Panc1 (cell line): ENCODE measurements at regions not wholly inside any gene's neighbourhood (a gene's known extent, or its start where the extent isn't known, plus 50 kb on each side); places are given as distances from the start of the nearest gene placed in this dataset.

ENCODE experiments used
- ATAC-seq: fragments of 200-7000 bp; cut with Tn5 transposase; 2 replicates; pipeline ENCODE4 v1.9.1; 2020; ENCODE audit warnings: mild to moderate bottlenecking, moderate library complexity
- BruUV-seq: library from RNA; stranded (reverse); fragments of 400-500 nt; replicated peaks from 2 replicates; lab custom pipeline; 2021; lab: Mats Ljungman, UMichigan
- CTCF ChIA-PET: fragments of 300-600 bp; sonication (Branson Sonifier 250); formaldehyde crosslinking; loops from one replicate; lab custom pipeline; 2022; ENCODE audit warnings: antibody characterized with exemption; lab: Charles Lee
- POLR2A ChIA-PET: fragments of 300-600 bp; sonication (Branson Sonifier 250); formaldehyde crosslinking; loops from one replicate; lab custom pipeline; 2022; ENCODE audit warnings: antibody characterized with exemption; lab: Charles Lee
- DNase-seq: peaks from one replicate; pipeline ENCODE4 v3.0.0-alpha.2; 2010; ENCODE audit warnings: low read depth, low spot score
- H3K27ac ChIP-seq: 2 replicates; pipeline ENCODE4 v1.5.1; 2011; ENCODE audit warnings: mild to moderate bottlenecking, low read length, inconsistent platforms
- H3K27me3 ChIP-seq: fragments of 200-500 bp; sonication (Bioruptor generic); 2 replicates; pipeline ENCODE4 v1.6.0; 2014; ENCODE audit warnings: low read length, inconsistent platforms; ENCODE audit not compliant: control insufficient read depth, insufficient read depth
- H3K36me3 ChIP-seq: fragments of 200-500 bp; sonication (Bioruptor generic); 2 replicates; pipeline ENCODE4 v1.5.1; 2014; ENCODE audit warnings: inconsistent platforms, mild to moderate bottlenecking, low read length, moderate library complexity; ENCODE audit not compliant: control insufficient read depth, insufficient read depth
- H3K4me1 ChIP-seq: 2 replicates; pipeline ENCODE4 v1.5.1; 2011; ENCODE audit warnings: inconsistent platforms, mild to moderate bottlenecking, low read length, moderate library complexity; ENCODE audit not compliant: control insufficient read depth, insufficient read depth
- H3K4me3 ChIP-seq, 2 experiments: 2 replicates each; pipeline ENCODE4 v1.5.1; 2011 to 2012; ENCODE audit warnings: low read depth in 2 of 2, low read length in 2 of 2, mild to moderate bottlenecking in 2 of 2, inconsistent platforms in 1 of 2, moderate library complexity in 1 of 2
- H3K9me3 ChIP-seq: fragments of 200-500 bp; sonication (Bioruptor generic); 2 replicates; pipeline ENCODE4 v1.5.1; 2014; ENCODE audit warnings: low read depth, mild to moderate bottlenecking, inconsistent platforms, low read length, moderate library complexity; ENCODE audit not compliant: control insufficient read depth, insufficient read depth
- CTCF ChIP-seq: fragments of 450-650 bp; IDR thresholded peaks from 2 replicates; pipeline ENCODE4 v1.5.1; 2017; ENCODE audit warnings: mild to moderate bottlenecking
- POLR2AphosphoS5 ChIP-seq: IDR thresholded peaks from 2 replicates; pipeline ENCODE4 v1.6.1; 2012; ENCODE audit warnings: mild to moderate bottlenecking, low read depth, low read length, moderate library complexity
- REST ChIP-seq, 2 experiments: IDR thresholded peaks; 2 replicates each; pipeline ENCODE4 v1.6.1; 2011 to 2012; ENCODE audit warnings: low read depth in 2 of 2, control low read depth in 1 of 2, low read length in 1 of 2, mild to moderate bottlenecking in 1 of 2, moderate library complexity in 1 of 2; ENCODE audit not compliant: insufficient read depth in 1 of 2
- SIN3A ChIP-seq: IDR thresholded peaks from 2 replicates; pipeline ENCODE4 v1.6.1; 2012; ENCODE audit warnings: low read depth, mild to moderate bottlenecking, low read length, moderate library complexity, borderline replicate concordance; ENCODE audit not compliant: insufficient read depth
- TCF7L2 ChIP-seq: IDR thresholded peaks from 2 replicates; pipeline ENCODE4 v1.6.1; 2011; ENCODE audit warnings: mild to moderate bottlenecking, low read depth, low read length, inconsistent platforms
- in situ Hi-C: cut with HindIII; loops from 2 replicates; pipeline ENCODE4 v1.10.0; 2016; ENCODE audit warnings: low sequenced_read_pairs, low pct_unique_long_range_greater_than_20kb
- intact Hi-C: fragments of 100-400 bp; cut with micrococcal nuclease; formaldehyde crosslinking; loops from one replicate; pipeline ENCODE4 v1.10.0; 2022; ENCODE audit not compliant: unreplicated experiment

- H3K9me3 ChIP-seq = no peaks in the 10 kb centered on the region
- TF ChIP-seq POLR2AphosphoS5 (no peak), CTCF (no peak), REST (IDR thresholded peaks at IDR 0.05; ENCODE audit: insufficient read depth in 1 of 2, low read depth in 2 of 2, low read length in 1 of 2) (no peak), SIN3A (no peak), TCF7L2 (no peak)
- no peak for DNase-seq
- no TSS peak for BruUV-seq
- no peak for ATAC-seq
- CTCF ChIA-PET = interaction anchor here (0.7 kb wide), 1 partner anchor 141 kb away, joined by 4 read pairs; no protein-coding TSS in a partner anchor
- in situ Hi-C loops = no loop called here
- H3K27ac ChIP-seq = no peak overlapping the region
- H3K27me3 ChIP-seq = no peaks in the 10 kb centered on the region
- H3K4me3 ChIP-seq = no peak overlapping the region
- no peaks in the 10 kb centered on the region for H3K36me3 ChIP-seq
- intact Hi-C loops = no loop called here
- POLR2A ChIA-PET = interaction anchor here (0.7 kb wide), 1 partner anchor 57 kb away, joined by 4 read pairs; no protein-coding TSS in a partner anchor
- peaks cover 25% of the 10 kb centered on the region for H3K4me1 ChIP-seq
These were observed 121.6 kb upstream of the BEND6 start for GRCh38 chr6:56833127-56833791.

GRCh38 chr6:56832225-56832624 is 122.7 kb upstream of the BEND6 start:
- CTCF ChIA-PET = no interaction called here
- peaks cover 24% of the 10 kb centered on the region for H3K4me1 ChIP-seq
- in situ Hi-C loops (no loop called here), intact Hi-C loops (no loop called here)
- TF ChIP-seq SIN3A = no peak
- no peak for TF ChIP-seq POLR2AphosphoS5
- no peak for TF ChIP-seq TCF7L2
- TF ChIP-seq REST (IDR thresholded peaks at IDR 0.05; ENCODE audit: insufficient read depth in 1 of 2, low read depth in 2 of 2, low read length in 1 of 2) = no peak
- no peak for TF ChIP-seq CTCF
- H3K27me3 ChIP-seq = no peaks in the 10 kb centered on the region
- POLR2A ChIA-PET = no interaction called here
- no peaks in the 10 kb centered on the region for H3K9me3 ChIP-seq
- ATAC-seq = no peak
- H3K27ac ChIP-seq = no peak overlapping the region
- H3K36me3 ChIP-seq = no peaks in the 10 kb centered on the region
- no peak overlapping the region for H3K4me3 ChIP-seq
- BruUV-seq = no TSS peak
- no peak for DNase-seq
